Astrocyte of the hippocampus (primary cell): ENCODE measurements at regions not wholly inside any gene's neighbourhood (a gene's known extent, or its start where the extent isn't known, plus 50 kb on each side); places are given as distances from the start of the nearest gene placed in this dataset.

Experiments
- DNase-seq: peaks from one replicate; pipeline ENCODE4 v3.0.0; 2011; ENCODE audit warnings: low read depth, low spot score

- no peak for DNase-seq
Measured at GRCh38 chr6:105651969-105652368, 249.1 kb upstream of the PREP start.

DNA sequence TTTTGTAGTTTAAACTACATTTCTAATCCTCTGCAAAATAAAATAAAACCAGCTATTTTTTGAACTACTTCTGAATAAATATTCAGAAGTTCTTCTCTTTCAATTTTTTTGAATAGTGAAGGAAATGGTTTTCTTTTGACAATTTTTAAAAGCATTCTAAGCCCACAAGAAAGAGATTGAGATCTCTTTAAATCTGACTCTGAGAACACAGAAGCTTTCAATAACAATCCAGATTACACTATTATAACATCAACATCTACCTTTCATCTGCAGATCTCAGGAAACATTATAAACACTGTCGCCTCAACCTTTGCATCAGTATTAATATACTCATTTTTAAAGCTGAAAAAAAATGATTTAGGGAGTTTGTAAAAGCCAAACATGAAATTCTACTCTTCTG, 247.5 kb upstream of the PREP start:
- no peak for DNase-seq

- no peak for DNase-seq
Measured at GRCh38 chr6:105649192-105649591, 246.3 kb upstream of the PREP start.

DNA sequence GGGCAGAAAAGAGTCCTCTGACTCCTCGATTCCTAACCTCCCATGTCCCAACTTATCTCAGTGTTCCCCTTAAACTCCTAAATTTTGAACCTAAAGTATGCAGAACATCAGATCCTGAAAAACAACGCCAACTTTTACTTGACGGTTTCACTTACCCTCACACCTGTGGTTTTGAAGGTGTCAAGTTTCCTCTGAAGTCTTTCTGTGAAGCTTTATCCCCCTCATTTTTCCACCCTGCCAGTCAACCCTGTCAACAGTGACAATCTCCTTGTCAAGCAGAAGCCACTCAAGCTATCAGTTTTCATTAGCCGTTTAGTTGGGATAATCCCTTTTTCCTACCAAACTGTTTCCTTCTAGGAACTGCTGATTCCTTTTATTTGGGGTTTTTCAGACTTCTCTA, 245.4 kb upstream of the PREP start:
- DNase-seq: no peak

DNA sequence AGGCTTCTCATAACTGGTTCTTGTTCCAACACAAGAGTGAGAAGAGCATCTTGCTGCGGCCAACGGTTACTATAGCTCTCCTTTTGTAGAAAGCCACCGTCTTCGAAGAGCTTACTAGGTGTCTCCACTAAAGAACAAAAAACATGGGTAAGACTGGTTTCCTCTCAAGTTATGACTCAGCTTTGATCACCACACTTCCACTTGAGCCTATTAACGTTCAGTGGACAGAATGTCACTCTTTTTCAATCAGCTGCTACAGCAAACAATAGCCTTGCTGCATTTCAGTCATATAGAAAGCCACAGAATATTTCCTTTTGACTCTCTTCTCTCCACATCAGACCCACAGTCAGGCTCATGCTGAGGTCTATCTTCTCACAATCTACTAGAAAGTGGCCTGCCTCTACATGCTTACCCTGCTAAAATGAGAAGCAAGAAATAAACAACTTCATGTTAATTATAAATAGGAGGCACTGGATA, 243.5 kb upstream of the PREP start:
- DNase-seq: peak; percentile 49

DNA sequence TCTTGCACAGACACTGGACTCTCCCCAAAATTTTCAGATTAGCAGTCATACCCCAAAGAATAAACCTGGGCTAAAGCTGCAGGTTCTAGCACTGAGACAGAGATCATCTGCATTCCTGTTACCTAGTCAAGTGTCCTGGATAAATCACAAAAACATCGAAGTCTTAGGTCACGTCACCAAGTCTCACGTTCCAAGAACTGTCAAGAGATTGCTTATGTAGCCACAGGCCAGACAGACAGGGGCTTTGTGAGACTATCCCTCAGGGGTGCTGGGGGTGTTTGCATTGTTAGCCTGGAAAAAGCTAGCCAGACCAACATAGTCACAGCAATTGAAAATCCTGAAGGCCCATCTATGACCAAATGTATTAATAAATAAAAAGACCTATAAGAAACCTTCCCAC, 243.1 kb upstream of the PREP start:
- no peak for DNase-seq

DNA sequence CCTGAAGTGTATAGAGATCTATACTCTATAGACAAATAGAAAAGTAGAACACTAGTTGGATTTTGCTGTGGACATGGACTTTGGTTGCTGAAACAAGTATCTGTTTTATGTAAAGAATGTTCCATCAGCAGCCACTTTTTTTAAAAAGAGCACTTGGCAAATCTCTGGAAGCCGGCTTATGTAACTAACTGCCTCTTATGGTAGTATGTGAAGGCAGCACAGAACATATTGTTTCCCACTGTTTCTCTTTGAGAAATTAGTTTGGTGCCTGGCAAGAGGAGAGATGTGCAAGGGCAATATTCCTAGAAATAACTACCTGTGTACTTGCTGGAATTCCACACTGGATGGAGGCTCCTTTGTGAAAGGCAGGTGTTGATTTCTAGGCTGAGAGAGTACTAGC, 242.3 kb upstream of the PREP start:
- no peak for DNase-seq

DNA sequence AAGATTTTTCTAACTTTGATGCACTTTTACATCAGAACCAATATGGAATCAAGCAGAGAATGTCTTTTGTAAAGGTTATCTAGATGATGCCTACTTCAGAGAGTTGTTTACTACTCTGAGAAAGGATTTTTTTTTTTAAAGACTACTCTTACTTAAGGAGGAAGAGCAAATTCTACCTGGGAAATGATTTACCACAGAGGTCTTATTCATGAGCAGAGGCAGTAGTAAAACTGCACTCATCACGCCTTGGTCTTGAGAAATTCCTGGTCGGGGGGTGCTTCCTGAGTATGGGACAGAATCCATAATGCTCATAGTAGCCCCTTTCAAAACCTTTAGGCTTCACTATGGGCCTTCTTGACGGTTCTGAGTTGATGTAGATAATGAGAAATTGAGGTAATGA, 241.8 kb upstream of the PREP start:
- no peak for DNase-seq

DNA sequence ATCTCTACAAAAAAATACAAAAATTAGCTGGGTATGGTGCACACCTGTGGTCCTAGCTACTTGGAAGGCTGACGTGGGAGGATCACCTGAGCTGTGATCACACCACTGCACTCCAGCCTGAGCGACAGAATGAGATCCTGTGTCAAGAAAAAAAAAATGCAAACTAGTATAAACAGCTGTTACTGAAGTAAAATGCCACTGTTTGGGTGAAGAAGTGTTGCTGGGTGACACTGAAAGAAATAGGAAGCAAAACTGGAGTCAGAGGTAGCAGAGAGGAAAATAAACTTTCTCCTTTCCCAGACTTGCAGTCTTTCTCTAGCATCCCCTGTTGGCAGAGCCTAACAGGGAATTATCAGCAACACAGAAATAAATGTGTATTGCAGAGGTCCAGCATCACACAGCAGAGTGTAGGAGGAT, 241.2 kb upstream of the PREP start:
- no peak for DNase-seq

- peak; percentile 70 for DNase-seq
Measured at GRCh38 chr6:105642708-105643107, 239.8 kb upstream of the PREP start.

DNA sequence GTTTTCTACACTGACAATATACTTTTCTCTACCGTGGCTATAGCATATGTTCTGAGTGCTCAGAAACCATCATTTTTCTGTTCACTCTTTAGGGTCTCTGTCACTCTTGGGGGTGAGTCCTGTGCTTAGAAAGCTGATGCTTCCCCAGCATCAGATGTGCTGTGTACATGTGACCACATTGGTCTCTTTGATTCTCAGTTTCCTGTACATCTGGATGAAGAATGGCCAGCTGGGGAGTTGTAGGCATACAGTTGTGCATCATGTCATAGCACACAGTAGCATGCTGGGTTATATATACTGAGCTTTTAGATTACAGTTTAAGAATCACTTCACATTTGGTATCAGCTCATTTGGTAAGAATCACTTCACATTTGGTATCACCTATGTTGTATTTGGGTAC, 238.6 kb upstream of the PREP start:
- no peak for DNase-seq

DNA sequence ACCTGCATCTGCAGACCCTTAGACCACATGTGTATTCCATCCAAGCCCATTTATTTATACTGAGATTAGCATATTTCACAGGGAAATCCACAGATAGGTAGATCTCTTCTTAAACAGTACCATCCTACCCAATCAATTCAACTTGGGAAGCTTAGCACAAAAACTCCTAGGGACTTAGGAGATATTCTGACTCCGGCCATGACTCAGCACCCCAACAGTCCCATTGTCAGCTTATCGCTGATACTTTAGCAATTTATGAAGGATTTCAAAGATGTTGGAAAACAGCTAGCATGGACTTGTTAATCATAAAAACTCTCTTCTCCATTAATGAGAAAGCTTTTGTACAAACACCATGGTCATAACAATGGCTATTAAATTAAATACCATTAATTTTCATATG, 236.2 kb upstream of the PREP start:
- DNase-seq: no peak

DNA sequence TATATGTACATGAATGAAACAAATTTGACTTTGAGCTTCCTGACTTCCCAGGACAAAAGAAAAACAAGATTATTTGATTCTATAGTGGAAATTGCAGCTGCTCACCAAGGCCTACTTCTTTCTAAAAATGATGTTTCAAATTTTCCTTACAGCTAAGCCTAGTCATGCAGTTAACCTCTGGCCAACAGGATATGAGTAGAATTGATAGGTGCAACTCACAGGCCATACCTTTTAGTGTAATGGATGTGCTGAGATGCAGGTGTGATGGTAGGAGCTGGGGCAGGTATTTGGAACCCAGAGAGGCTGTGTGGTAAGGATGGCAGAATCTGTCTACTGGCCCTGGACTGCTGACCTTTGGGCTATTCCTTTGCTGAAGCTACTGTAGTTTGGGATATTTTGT, 230.9 kb upstream of the PREP start:
- no peak for DNase-seq

- no peak for DNase-seq
Measured at GRCh38 chr6:105628156-105628860, 225.4 kb upstream of the PREP start.

DNA sequence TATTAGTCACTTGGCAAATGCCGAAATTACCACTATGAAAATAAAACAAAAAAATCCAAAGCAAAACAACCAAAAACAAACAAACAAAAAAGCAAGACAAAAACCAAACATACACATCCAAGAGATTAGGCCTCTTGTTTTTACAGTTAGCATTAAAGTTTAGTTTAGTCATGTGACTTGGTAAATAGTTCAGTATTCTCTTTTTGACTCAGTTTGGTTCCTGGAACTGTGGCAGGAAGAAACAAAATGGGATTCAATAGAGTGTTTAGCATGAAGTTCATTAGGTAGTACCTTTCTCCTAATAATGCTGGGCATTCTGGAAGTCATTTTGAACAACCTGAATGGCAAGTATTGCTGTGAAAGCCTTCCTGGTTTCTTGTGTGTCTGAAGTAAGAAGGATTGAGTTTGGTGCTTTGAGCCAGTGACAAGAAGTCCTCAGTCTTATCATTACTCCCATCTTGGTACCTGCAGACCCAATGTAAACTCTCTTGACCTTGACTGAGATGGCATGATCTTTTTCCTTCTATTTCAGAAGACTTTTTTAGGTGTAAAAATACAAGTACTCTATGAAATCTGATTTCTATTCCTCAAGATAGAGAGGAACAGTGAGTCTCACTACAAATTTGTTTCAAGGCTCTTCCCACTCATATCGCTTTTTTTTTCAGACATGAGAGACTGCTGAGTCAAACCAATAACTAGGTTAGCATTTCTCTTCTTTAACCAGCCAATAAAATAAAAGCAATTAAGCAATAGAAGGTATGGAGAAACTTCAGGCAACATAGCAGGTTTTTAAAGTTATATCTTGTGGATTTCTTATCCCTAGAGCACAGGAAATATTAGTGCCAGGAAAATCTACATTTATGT, 223.6 kb upstream of the PREP start:
- DNase-seq: no peak

DNA sequence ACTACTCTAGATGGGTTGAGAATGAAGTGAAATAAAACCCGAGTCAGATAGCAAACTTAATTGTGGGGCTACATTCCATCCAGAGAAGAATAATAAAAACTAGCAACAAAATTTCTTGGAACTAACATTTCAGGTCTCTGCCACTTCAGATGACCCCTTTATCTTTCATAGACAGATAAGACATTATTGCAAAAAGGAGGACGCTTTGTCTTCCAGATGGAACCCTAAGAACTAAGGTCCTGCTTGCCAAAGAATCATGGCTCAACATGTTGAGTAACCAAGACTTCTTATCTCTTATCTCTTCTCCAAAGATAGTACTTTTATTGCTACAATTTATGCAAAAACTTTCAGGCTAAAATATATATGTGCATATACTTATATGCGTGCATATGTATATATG, 221.1 kb upstream of the PREP start:
- no peak for DNase-seq

DNA sequence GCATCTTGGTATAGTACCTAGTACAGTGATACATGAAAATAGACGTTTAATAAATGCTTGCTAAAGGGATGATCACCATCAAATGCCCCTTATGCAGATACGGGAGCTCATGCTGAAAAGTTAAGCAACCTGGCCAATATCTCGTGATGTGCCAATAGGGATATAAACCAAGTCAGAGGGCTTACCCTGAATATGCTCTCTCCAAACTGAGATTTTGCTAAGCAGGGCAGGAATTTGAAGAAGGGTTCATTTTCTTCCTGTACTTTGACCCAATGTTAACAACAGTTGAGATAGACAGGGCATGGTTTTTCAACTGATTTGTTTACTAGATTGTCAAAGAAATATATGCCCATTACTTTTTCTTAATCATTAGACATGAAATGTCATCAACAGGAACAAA, 219.3 kb upstream of the PREP start:
- no peak for DNase-seq

DNA sequence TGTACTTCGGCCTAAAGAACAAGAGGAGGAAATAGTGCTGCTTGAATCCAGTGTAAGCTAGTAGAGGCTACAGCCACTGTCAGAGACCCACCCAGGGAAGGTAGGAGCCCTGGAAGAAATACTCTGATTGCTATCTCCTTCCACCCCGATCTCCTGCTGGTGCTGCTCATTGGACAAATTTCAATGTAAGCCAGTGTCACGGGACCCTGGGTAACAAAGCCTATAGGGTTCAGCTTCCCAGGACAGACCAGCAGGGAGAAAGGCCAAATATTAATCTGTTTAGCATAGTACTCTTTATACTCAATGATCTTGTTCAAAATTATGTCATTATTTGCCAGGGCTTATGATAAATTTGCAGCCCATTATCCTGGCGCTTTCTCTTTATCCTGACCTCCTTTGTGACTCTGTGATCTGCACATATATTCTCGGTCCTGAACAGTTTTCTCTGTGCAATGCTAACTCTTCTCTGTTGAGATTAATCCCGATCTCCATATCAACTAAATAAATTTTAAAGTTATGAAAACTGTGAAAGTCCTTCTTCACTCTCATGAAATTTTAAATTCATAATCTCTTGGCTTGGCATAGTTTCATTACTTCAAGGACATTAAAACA, 218.8 kb upstream of the PREP start:
- no peak for DNase-seq

- DNase-seq: no peak
Measured at GRCh38 chr6:105620878-105621277, 218.0 kb upstream of the PREP start.

- DNase-seq: no peak
Measured at GRCh38 chr6:105619971-105620741, 217.3 kb upstream of the PREP start.

DNA sequence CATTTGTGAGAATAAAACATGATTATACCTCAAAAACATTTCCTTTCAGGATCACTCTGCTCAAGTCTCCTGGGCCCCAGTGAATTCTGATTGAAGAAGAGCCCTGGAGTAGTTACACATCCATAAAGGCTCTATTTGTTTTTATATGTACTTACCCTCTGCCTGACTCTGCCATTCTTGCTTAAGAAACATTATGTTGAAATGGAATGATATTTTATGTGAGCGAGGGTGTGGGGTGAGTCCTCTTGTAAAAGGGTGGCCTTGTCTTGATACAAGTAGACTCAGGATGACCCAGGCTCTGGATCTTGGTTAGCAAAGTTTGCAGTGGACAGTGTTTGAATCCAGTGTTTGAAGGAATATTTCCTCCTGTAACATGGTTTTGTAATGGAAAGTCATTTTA, 215.4 kb upstream of the PREP start:
- no peak for DNase-seq

DNA sequence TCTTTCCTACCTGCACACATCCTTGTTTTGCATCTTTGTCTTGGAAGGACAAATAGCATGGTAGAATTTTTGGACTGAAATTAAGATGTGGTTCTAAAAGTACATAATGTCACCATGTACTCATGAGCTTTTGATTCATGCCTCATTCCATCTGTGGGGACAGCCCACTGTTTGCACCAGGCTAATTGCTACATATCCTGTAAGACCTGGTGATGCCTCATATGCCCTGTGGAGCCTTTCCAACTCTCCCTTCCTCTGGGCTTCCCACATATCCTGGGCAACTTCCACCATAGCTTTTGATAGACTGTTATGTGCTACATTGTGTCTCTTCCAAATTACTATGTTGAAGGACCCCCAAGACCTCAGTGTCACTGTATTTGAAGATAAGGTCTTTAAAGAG, 213.6 kb upstream of the PREP start:
- DNase-seq: no peak
